H1 (cell line): ENCODE measurements at regions not wholly inside any gene's neighbourhood (a gene's known extent, or its start where the extent isn't known, plus 50 kb on each side); places are given as distances from the start of the nearest gene placed in this dataset.
A peak's percentile ranks its signal among the peaks of the same experiment; 100 is the strongest.

Experiments used
- CTCF ChIA-PET: fragments of 300-600 bp; sonication (Branson Sonifier 250); formaldehyde crosslinking; loops from one replicate; lab custom pipeline; 2021; ENCODE audit not compliant: partially characterized antibody; lab: Charles Lee
- POLR2A ChIA-PET: fragments of 300-600 bp; sonication (Branson Sonifier 250); formaldehyde crosslinking; loops from one replicate; lab custom pipeline; 2021; ENCODE audit warnings: inconsistent platforms; ENCODE audit not compliant: partially characterized antibody; lab: Charles Lee
- DNase-seq, 2 experiments: peaks; one replicate each; pipeline versions ENCODE4 v3.0.0 to v3.0.0-alpha.2; 2010 to 2022; ENCODE audit warnings: low spot score in 2 of 2, low read depth in 1 of 2, mixed read lengths in 1 of 2
- FAIRE-seq: peaks from 2 replicates; lab custom pipeline; 2011; peaks lifted over from hg19 to GRCh38; lab: Jason Lieb, UNC
- H2AFZ ChIP-seq: 2 replicates; pipeline ENCODE4 v1.8.1; 2012; ENCODE audit warnings: low read length, inconsistent platforms
- H2AK5ac ChIP-seq: 2 replicates; pipeline ENCODE4 v1.6.1; 2013; ENCODE audit warnings: low read depth, low read length
- H2BK120ac ChIP-seq: replicated peaks from 2 replicates; pipeline ENCODE3; 2013; ENCODE audit warnings: low read depth, low read length, inconsistent platforms
- H2BK12ac ChIP-seq: 2 replicates; pipeline ENCODE4 v1.6.1; 2013; ENCODE audit warnings: low read depth, low read length
- H2BK15ac ChIP-seq: 2 replicates; pipeline ENCODE4 v1.6.1; 2013; ENCODE audit warnings: low read length
- H2BK20ac ChIP-seq: 2 replicates; pipeline ENCODE4 v1.6.1; 2013; ENCODE audit warnings: low read length
- H2BK5ac ChIP-seq: 2 replicates; pipeline ENCODE4 v1.6.1; 2013; ENCODE audit warnings: low read depth, low read length
- H3K14ac ChIP-seq: 2 replicates; pipeline ENCODE4 v1.6.1; 2013; ENCODE audit warnings: inconsistent platforms; ENCODE audit not compliant: insufficient read length
- H3K18ac ChIP-seq: 2 replicates; pipeline ENCODE4 v1.6.1; 2013; ENCODE audit warnings: low read length; ENCODE audit errors: extremely low read depth
- H3K23ac ChIP-seq: 2 replicates; pipeline ENCODE4 v1.6.1; 2013; ENCODE audit warnings: inconsistent platforms; ENCODE audit not compliant: insufficient read length
- H3K23me2 ChIP-seq: 2 replicates; pipeline ENCODE4 v1.6.1; 2013; ENCODE audit warnings: low read depth, low read length
- H3K27ac ChIP-seq: 2 replicates; pipeline ENCODE4 v1.6.1; 2011; ENCODE audit warnings: low read depth, low read length, inconsistent platforms
- H3K27me3 ChIP-seq, 4 experiments: replicated peaks in 1 of 4; 1 replicate in 1 of 4; 2 replicates in 3 of 4; pipeline versions ENCODE4 v1.6.1 to v1.8.1; 2011 to 2013; ENCODE audit warnings: low read length in 3 of 4, mild to moderate bottlenecking in 3 of 4, inconsistent platforms in 2 of 4, mixed read lengths in 2 of 4, moderate library complexity in 1 of 4; ENCODE audit not compliant: control insufficient read depth in 3 of 4, insufficient read depth in 3 of 4; ENCODE audit errors: extremely low read depth in 1 of 4
- H3K36me3 ChIP-seq, 4 experiments: 2 replicates each; pipeline versions ENCODE4 v1.6.1 to v1.8.1; 2011 to 2013; ENCODE audit warnings: mild to moderate bottlenecking in 4 of 4, low read length in 3 of 4, moderate library complexity in 2 of 4, control low read depth in 1 of 4, inconsistent platforms in 1 of 4; ENCODE audit not compliant: insufficient read depth in 4 of 4, control insufficient read depth in 2 of 4
- H3K4ac ChIP-seq: replicated peaks from 2 replicates; pipeline ENCODE3; 2013; ENCODE audit warnings: low read length, low read depth, mixed read lengths, inconsistent platforms; ENCODE audit not compliant: insufficient read length
- H3K4me1 ChIP-seq, 4 experiments: replicated peaks in 1 of 4; 1 replicate in 1 of 4; 2 replicates in 3 of 4; pipeline versions ENCODE4 v1.6.1 to v1.8.1; 2011 to 2013; ENCODE audit warnings: low read length in 3 of 4, inconsistent platforms in 2 of 4, mixed read lengths in 1 of 4; ENCODE audit not compliant: insufficient read depth in 4 of 4, control insufficient read depth in 3 of 4
- H3K4me2 ChIP-seq, 2 experiments: 2 replicates each; pipeline versions ENCODE4 v1.6.1 to v1.8.1; 2011 to 2013; ENCODE audit warnings: low read depth in 2 of 2, low read length in 2 of 2, control low read depth in 1 of 2, inconsistent platforms in 1 of 2, mild to moderate bottlenecking in 1 of 2; ENCODE audit not compliant: insufficient read depth in 1 of 2
- H3K4me3 ChIP-seq, 4 experiments: fragments of 200-600, 300-600 bp in 1 of 4; sonication (generic), shearing (Covaris generic), sonication (Bioruptor Twin) in 1 of 4; 2 replicates each; pipeline versions ENCODE4 v1.5.1 to v1.8.1; 2011 to 2016; ENCODE audit warnings: low read length in 4 of 4, low read depth in 3 of 4, control low read depth in 2 of 4, inconsistent platforms in 2 of 4, mild to moderate bottlenecking in 2 of 4, mixed read lengths in 1 of 4, moderate library complexity in 1 of 4; ENCODE audit not compliant: insufficient read depth in 2 of 4; ENCODE audit errors: extremely low read depth in 1 of 4
- H3K56ac ChIP-seq: replicated peaks from 2 replicates; pipeline ENCODE3; 2013; ENCODE audit warnings: low read depth, mild to moderate bottlenecking, mixed read lengths, low read length, inconsistent platforms; ENCODE audit not compliant: insufficient read length
- H3K79me1 ChIP-seq: 2 replicates; pipeline ENCODE4 v1.6.1; 2013; ENCODE audit warnings: low read depth, low read length, control low read depth
- H3K79me2 ChIP-seq, 2 experiments: 2 replicates each; pipeline versions ENCODE4 v1.6.1 to v1.8.1; 2012 to 2013; ENCODE audit warnings: low read length in 2 of 2, mild to moderate bottlenecking in 2 of 2, inconsistent platforms in 1 of 2; ENCODE audit not compliant: insufficient read depth in 2 of 2, control insufficient read depth in 1 of 2
- H3K9ac ChIP-seq, 4 experiments: replicated peaks in 1 of 4; 1 replicate in 1 of 4; 2 replicates in 3 of 4; pipeline versions ENCODE4 v1.6.1 to v1.8.1; 2011 to 2013; ENCODE audit warnings: low read depth in 3 of 4, low read length in 3 of 4, control low read depth in 2 of 4, mild to moderate bottlenecking in 2 of 4, moderate library complexity in 2 of 4, inconsistent platforms in 1 of 4; ENCODE audit errors: extremely low read depth in 1 of 4
- H3K9me3 ChIP-seq, 2 experiments: 2 replicates each; pipeline versions ENCODE4 v1.6.1 to v1.8.1; 2012 to 2013; ENCODE audit warnings: mild to moderate bottlenecking in 2 of 2, moderate library complexity in 2 of 2, control low read depth in 1 of 2, inconsistent platforms in 1 of 2, low read depth in 1 of 2, low read length in 1 of 2, mixed read lengths in 1 of 2; ENCODE audit not compliant: insufficient read depth in 2 of 2
- H4K20me1 ChIP-seq, 2 experiments: replicated peaks in 1 of 2; 2 replicates each; pipeline versions ENCODE3 to v1.8.1; 2011 to 2013; ENCODE audit warnings: inconsistent platforms in 2 of 2, low read length in 2 of 2, mild to moderate bottlenecking in 1 of 2; ENCODE audit not compliant: insufficient read depth in 2 of 2, control insufficient read depth in 1 of 2
- H4K5ac ChIP-seq: 2 replicates; pipeline ENCODE4 v1.6.1; 2013; ENCODE audit warnings: low read length, low read depth, mixed read lengths, inconsistent platforms; ENCODE audit not compliant: insufficient read length
- H4K8ac ChIP-seq: 2 replicates; pipeline ENCODE4 v1.8.0; 2013; ENCODE audit warnings: mild to moderate bottlenecking, moderate library complexity, low read length, inconsistent platforms; ENCODE audit not compliant: insufficient read depth; ENCODE audit errors: extremely low read depth
- H4K91ac ChIP-seq: replicated peaks from 2 replicates; pipeline ENCODE3; 2013; ENCODE audit warnings: low read length, mixed read lengths, inconsistent platforms; ENCODE audit not compliant: insufficient read length
- PHF8 ChIP-seq: fragments of 200-600 bp; sonication (generic); conservative IDR thresholded peaks from 2 replicates; pipeline ENCODE4 v1.7.1; 2012; ENCODE audit warnings: low read depth, mild to moderate bottlenecking, inconsistent platforms, low read length, moderate library complexity
- RFX5 ChIP-seq: IDR thresholded peaks from 2 replicates; pipeline ENCODE4 v1.6.1; 2011; ENCODE audit warnings: low read depth, low read length, improper control_type of control experiment, borderline replicate concordance
- RXRA ChIP-seq: IDR thresholded peaks from 2 replicates; pipeline ENCODE4 v1.6.1; 2011; ENCODE audit warnings: low read depth, mild to moderate bottlenecking, low read length, moderate library complexity; ENCODE audit not compliant: insufficient read depth
- SP2 ChIP-seq: IDR thresholded peaks from 2 replicates; pipeline ENCODE4 v1.6.1; 2012; ENCODE audit warnings: mild to moderate bottlenecking, low read length, inconsistent platforms
- TCF12 ChIP-seq: IDR thresholded peaks from 2 replicates; pipeline ENCODE4 v1.6.1; 2011; ENCODE audit warnings: low read depth, mild to moderate bottlenecking, low read length
- WGBS, 2 experiments: shearing (Covaris generic) in 1 of 2; methylation state at CpG; one replicate each; pipeline versions ENCODE4 v1.1.6 to v1.1.7; 2013 to 2015; ENCODE audit warnings: low lambda C conversion rate in 2 of 2, mixed read lengths in 2 of 2, inconsistent platforms in 1 of 2, low coverage in 1 of 2, missing lambda C conversion rate in 1 of 2; ENCODE audit not compliant: insufficient replicate concordance in 2 of 2, insufficient coverage in 1 of 2, insufficient read length in 1 of 2; ENCODE audit errors: extremely low coverage in 1 of 2, missing lambda C conversion rate in 1 of 2; 5-methylcytosine and 5-hydroxymethylcytosine counted together
- TF ChIP-seq, protein P1 (sequence below): IDR thresholded peaks from 2 replicates; pipeline ENCODE4 v1.6.1; 2011; ENCODE audit warnings: low read length, improper control_type of control experiment

DNA sequence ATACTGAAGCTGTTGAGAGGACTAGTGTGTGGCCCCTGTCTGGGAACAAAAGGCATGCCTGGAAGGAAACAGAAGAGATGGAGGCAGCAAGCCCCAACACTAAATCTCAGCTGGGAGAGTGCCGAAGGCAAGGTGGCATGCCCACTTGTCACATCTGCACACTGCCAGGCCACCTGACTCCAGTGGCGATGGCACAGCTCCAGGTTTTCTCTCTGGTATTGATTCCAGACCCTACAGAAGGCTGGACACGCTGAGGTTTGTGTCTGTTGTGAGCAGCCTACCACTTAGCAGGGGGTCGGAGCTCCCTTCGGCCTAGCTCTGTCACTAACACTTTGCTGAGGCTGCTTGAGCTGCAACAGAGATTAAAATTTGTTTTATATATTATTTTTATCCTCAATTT, 307.3 kb downstream of the TDRD15 start:
- no peak overlapping the region for H3K27ac ChIP-seq
- H3K36me3 ChIP-seq = no peaks in the 10 kb centered on the region
- H3K18ac ChIP-seq = no peak overlapping the region
- no peaks in the 10 kb centered on the region for H3K79me2 ChIP-seq
- no peak overlapping the region for H3K4me3 ChIP-seq
- ChIA-PET POLR2A (no interaction called here), CTCF (interaction anchor here (3.6 kb wide), 1 partner anchor 9 kb away, joined by 16 read pairs; no protein-coding TSS in a partner anchor)
- H3K9me3 ChIP-seq = no peaks in the 10 kb centered on the region
- no peak overlapping the region for H2AFZ ChIP-seq
- H3K4me1 ChIP-seq = no peaks in the 10 kb centered on the region
- no peaks in the 10 kb centered on the region for H3K23me2 ChIP-seq
- no peak overlapping the region for H3K9ac ChIP-seq
- TF ChIP-seq PHF8 (no peak), RXRA (no peak), TCF12 (no peak), SP2 (no peak), RFX5 (no peak)
- TF ChIP-seq, protein P1, sequence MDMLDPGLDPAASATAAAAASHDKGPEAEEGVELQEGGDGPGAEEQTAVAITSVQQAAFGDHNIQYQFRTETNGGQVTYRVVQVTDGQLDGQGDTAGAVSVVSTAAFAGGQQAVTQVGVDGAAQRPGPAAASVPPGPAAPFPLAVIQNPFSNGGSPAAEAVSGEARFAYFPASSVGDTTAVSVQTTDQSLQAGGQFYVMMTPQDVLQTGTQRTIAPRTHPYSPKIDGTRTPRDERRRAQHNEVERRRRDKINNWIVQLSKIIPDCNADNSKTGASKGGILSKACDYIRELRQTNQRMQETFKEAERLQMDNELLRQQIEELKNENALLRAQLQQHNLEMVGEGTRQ = no peak
- H3K23ac ChIP-seq = no peak overlapping the region
- no peak overlapping the region for H3K14ac ChIP-seq
- no peak overlapping the region for H2BK12ac ChIP-seq
- DNase-seq (no peak), FAIRE-seq (no peak)
- no peak overlapping the region for H2BK15ac ChIP-seq
- H3K4me2 ChIP-seq = no peak overlapping the region
- H3K27me3 ChIP-seq = no peaks in the 10 kb centered on the region
- no peak overlapping the region for H2BK20ac ChIP-seq
- peak overlapping the region; percentile 45; the same call in 1 of the 2 replicates for H4K8ac ChIP-seq
- no peak overlapping the region for H2AK5ac ChIP-seq
- no peak overlapping the region for H3K56ac ChIP-seq
- H3K4ac ChIP-seq = no peak overlapping the region
- no peak overlapping the region for H2BK5ac ChIP-seq
- WGBS, 2 experiments = 93% methylated on average over 5 of the region's 5 CpGs; no CpG with 5 or more reads in 1 of the 2 experiments
- H3K79me1 ChIP-seq = no peaks in the 10 kb centered on the region
- H4K20me1 ChIP-seq = no peaks in the 10 kb centered on the region
- H2BK120ac ChIP-seq = no peak overlapping the region
- H4K5ac ChIP-seq = no peak overlapping the region
- H4K91ac ChIP-seq = no peak overlapping the region
